BJ (cell line): ENCODE measurements at regions not wholly inside any gene's neighbourhood (a gene's known extent, or its start where the extent isn't known, plus 50 kb on each side); places are given as distances from the start of the nearest gene placed in this dataset.

ENCODE experiments used
- CTCF ChIA-PET: fragments of 350-600 bp; formaldehyde crosslinking; extraction: SDS; loops from one replicate; lab custom pipeline; 2021; ENCODE audit warnings: antibody characterized with exemption, inconsistent platforms; lab: Yijun Ruan, JAX
- POLR2A ChIA-PET: fragments of 300-600 bp; sonication (Branson Sonifier 250); formaldehyde crosslinking; extraction: SDS; loops from one replicate; lab custom pipeline; 2021; ENCODE audit warnings: antibody characterized with exemption; lab: Charles Lee
- DNase-seq: peaks from one replicate; pipeline ENCODE4 v3.0.0-alpha.2; 2011; ENCODE audit warnings: low read depth
- H3K27me3 ChIP-seq: 2 replicates; pipeline ENCODE4 v1.6.0; 2011; ENCODE audit warnings: low read length; ENCODE audit not compliant: control insufficient read depth, insufficient read depth
- H3K36me3 ChIP-seq: 2 replicates; pipeline ENCODE4 v1.5.1; 2011; ENCODE audit warnings: low read length; ENCODE audit not compliant: control insufficient read depth, insufficient read depth
- H3K4me3 ChIP-seq: 2 replicates; pipeline ENCODE4 v1.5.1; 2011; ENCODE audit warnings: low read depth, mild to moderate bottlenecking, control low read depth, low read length
- TF ChIP-seq, protein P1 (sequence below): IDR thresholded peaks from 2 replicates; pipeline ENCODE4 v1.5.1; 2011; ENCODE audit warnings: low read depth, mild to moderate bottlenecking, control low read depth, inconsistent platforms, low read length, moderate library complexity; ENCODE audit not compliant: insufficient read depth

DNA sequence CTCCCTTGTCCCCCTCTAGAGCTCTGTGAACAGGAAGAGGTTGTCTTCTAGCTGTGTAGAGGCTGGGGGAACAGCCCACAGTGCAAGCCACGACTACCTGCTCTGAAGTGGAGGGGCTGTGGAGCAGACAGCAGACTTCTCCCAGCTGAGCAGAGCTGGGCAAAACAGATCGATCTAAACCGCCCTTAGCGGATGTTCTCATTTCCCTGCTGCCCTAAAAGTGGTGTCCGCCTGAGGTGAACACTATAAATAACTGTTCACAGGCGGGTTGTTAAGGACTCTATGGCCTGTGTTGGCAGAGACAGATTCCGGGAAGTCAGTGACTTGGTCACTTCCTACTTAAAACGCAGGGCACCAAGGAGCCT is 203.2 kb downstream of the RHOU start:
- Histone ChIP-seq H3K36me3 (no peaks in the 10 kb centered on the region), H3K27me3 (no peaks in the 10 kb centered on the region), H3K4me3 (no peak overlapping the region)
- ChIA-PET CTCF (no interaction called here), POLR2A (no interaction called here)
- TF ChIP-seq, protein P1, sequence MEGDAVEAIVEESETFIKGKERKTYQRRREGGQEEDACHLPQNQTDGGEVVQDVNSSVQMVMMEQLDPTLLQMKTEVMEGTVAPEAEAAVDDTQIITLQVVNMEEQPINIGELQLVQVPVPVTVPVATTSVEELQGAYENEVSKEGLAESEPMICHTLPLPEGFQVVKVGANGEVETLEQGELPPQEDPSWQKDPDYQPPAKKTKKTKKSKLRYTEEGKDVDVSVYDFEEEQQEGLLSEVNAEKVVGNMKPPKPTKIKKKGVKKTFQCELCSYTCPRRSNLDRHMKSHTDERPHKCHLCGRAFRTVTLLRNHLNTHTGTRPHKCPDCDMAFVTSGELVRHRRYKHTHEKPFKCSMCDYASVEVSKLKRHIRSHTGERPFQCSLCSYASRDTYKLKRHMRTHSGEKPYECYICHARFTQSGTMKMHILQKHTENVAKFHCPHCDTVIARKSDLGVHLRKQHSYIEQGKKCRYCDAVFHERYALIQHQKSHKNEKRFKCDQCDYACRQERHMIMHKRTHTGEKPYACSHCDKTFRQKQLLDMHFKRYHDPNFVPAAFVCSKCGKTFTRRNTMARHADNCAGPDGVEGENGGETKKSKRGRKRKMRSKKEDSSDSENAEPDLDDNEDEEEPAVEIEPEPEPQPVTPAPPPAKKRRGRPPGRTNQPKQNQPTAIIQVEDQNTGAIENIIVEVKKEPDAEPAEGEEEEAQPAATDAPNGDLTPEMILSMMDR, result no peak
- DNase-seq, result no peak

- POLR2A ChIA-PET, result no interaction called here
- TF ChIP-seq, protein P1, result no peak
- CTCF ChIA-PET, result no interaction called here
Measured at GRCh38 chr1:228939001-228939691, 203.9 kb downstream of the RHOU start.

GRCh38 chr1:228939881-228940392 is 204.7 kb downstream of the RHOU start:
- H3K4me3 ChIP-seq, result no peak overlapping the region
- TF ChIP-seq, protein P1, result no peak
- no peaks in the 10 kb centered on the region for H3K27me3 ChIP-seq
- H3K36me3 ChIP-seq, result no peaks in the 10 kb centered on the region
- CTCF ChIA-PET, result no interaction called here
- POLR2A ChIA-PET, result no interaction called here
- DNase-seq, result no peak

More at GRCh38 chr1:228939001-228939691, 203.9 kb downstream of the RHOU start:
- no peak overlapping the region for H3K4me3 ChIP-seq
- no peaks in the 10 kb centered on the region for H3K36me3 ChIP-seq
- H3K27me3 ChIP-seq, result no peaks in the 10 kb centered on the region
- no peak for DNase-seq

DNA sequence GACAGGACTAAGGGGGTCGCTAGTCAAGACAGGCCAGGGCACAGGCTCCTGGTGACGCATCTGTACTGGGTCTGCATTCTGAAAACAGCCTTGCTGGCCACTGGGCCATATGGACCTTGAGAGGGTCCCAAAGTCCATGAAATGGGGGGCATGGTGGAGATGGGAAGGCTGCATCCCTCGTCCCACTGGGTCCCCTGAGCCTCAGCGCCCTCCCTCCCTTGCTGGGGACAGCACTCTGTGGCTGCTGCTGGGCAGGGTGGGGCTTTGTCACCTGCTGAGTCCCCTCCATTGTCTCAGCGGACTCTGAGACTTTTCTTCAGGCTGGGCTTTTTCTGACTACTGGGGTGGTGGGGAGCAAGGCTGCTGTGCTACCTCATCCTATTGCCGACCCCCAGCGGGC is 205.2 kb downstream of the RHOU start:
- Histone ChIP-seq H3K4me3 (no peak overlapping the region), H3K27me3 (no peaks in the 10 kb centered on the region), H3K36me3 (no peaks in the 10 kb centered on the region)
- POLR2A ChIA-PET, result no interaction called here
- CTCF ChIA-PET, result no interaction called here
- TF ChIP-seq, protein P1, result no peak
- DNase-seq, result no peak

GRCh38 chr1:228940926-228941325 is 205.6 kb downstream of the RHOU start:
- Histone ChIP-seq H3K4me3 (no peak overlapping the region), H3K27me3 (no peaks in the 10 kb centered on the region), H3K36me3 (no peaks in the 10 kb centered on the region)
- DNase-seq, result no peak
- ChIA-PET CTCF (no interaction called here), POLR2A (no interaction called here)
- TF ChIP-seq, protein P1, result no peak
